Stimulated activated memory B cell treated with anti-CD40 and anti-IgM and Interleukin-4, amounts not matched to agents 10 μg/mL and 1 μg/mL and 100 μg/mL, for 72 hours (primary cell): ENCODE measurements at regions not wholly inside any gene's neighbourhood (a gene's known extent, or its start where the extent isn't known, plus 50 kb on each side); places are given as distances from the start of the nearest gene placed in this dataset.

Experiments
- ATAC-seq: fragments of 150-1000 bp; cut with Tn5 transposase; 2 replicates; pipeline ENCODE4 v1.10.0; 2021
- H3K27ac Mint-ChIP-seq: one replicate; pipeline ENCODE4 v1.8.0; 2022; ENCODE audit warnings: mild to moderate bottlenecking, mixed read lengths
- H3K27me3 Mint-ChIP-seq: one replicate; pipeline ENCODE4 v1.8.0; 2022; ENCODE audit warnings: mixed read lengths
- H3K36me3 Mint-ChIP-seq: one replicate; pipeline ENCODE4 v1.8.0; 2022; ENCODE audit warnings: mixed read lengths
- H3K4me1 Mint-ChIP-seq: one replicate; pipeline ENCODE4 v1.8.0; 2022; ENCODE audit warnings: mixed read lengths
- H3K4me3 Mint-ChIP-seq: one replicate; pipeline ENCODE4 v1.8.0; 2022; ENCODE audit warnings: mild to moderate bottlenecking, moderate library complexity, mixed read lengths
- H3K9me3 Mint-ChIP-seq: one replicate; pipeline ENCODE4 v1.8.0; 2022; ENCODE audit warnings: mixed read lengths

- H3K4me3 Mint-ChIP-seq = no peak overlapping the region
- H3K27ac Mint-ChIP-seq = no peak overlapping the region
- no peaks in the 10 kb centered on the region for H3K4me1 Mint-ChIP-seq
- ATAC-seq = no peak
- no peaks in the 10 kb centered on the region for H3K27me3 Mint-ChIP-seq
- H3K36me3 Mint-ChIP-seq = no peaks in the 10 kb centered on the region
- peaks cover 11% of the 10 kb centered on the region for H3K9me3 Mint-ChIP-seq
Measured at GRCh38 chr15:53462651-53463050, 296.8 kb downstream of the WDR72 start.

GRCh38 chr15:53461677-53462076, 297.8 kb downstream of the WDR72 start:
- H3K4me1 Mint-ChIP-seq = no peaks in the 10 kb centered on the region
- no peaks in the 10 kb centered on the region for H3K36me3 Mint-ChIP-seq
- no peak overlapping the region for H3K4me3 Mint-ChIP-seq
- H3K27me3 Mint-ChIP-seq = no peaks in the 10 kb centered on the region
- H3K9me3 Mint-ChIP-seq = peaks cover 11% of the 10 kb centered on the region
- ATAC-seq = no peak
- H3K27ac Mint-ChIP-seq = no peak overlapping the region

GRCh38 chr15:53458736-53459135, 300.7 kb downstream of the WDR72 start:
- peaks cover 11% of the 10 kb centered on the region for H3K9me3 Mint-ChIP-seq
- no peaks in the 10 kb centered on the region for H3K4me1 Mint-ChIP-seq
- no peak for ATAC-seq
- no peak overlapping the region for H3K27ac Mint-ChIP-seq
- no peaks in the 10 kb centered on the region for H3K36me3 Mint-ChIP-seq
- H3K27me3 Mint-ChIP-seq = no peaks in the 10 kb centered on the region
- H3K4me3 Mint-ChIP-seq = no peak overlapping the region

- Mint-ChIP-seq H3K36me3 (no peaks in the 10 kb centered on the region), H3K4me3 (no peak overlapping the region), H3K27ac (no peak overlapping the region), H3K4me1 (no peaks in the 10 kb centered on the region), H3K27me3 (no peaks in the 10 kb centered on the region), H3K9me3 (peaks cover 11% of the 10 kb centered on the region)
- no peak for ATAC-seq
Measured at GRCh38 chr15:53457479-53457878, 302.0 kb downstream of the WDR72 start.

GRCh38 chr15:53454843-53455721, 304.4 kb downstream of the WDR72 start:
- Mint-ChIP-seq H3K27me3 (no peaks in the 10 kb centered on the region), H3K27ac (no peak overlapping the region), H3K36me3 (no peaks in the 10 kb centered on the region), H3K9me3 (peaks cover 5% of the 10 kb centered on the region), H3K4me3 (no peak overlapping the region), H3K4me1 (no peaks in the 10 kb centered on the region)
- ATAC-seq = no peak

- H3K36me3 Mint-ChIP-seq = no peaks in the 10 kb centered on the region
Measured at GRCh38 chr15:53454535-53454842, 305.0 kb downstream of the WDR72 start.

GRCh38 chr15:53453253-53454105, 306.0 kb downstream of the WDR72 start:
- no peaks in the 10 kb centered on the region for H3K36me3 Mint-ChIP-seq
- H3K4me1 Mint-ChIP-seq = no peaks in the 10 kb centered on the region
- H3K9me3 Mint-ChIP-seq = no peaks in the 10 kb centered on the region
- no peaks in the 10 kb centered on the region for H3K27me3 Mint-ChIP-seq
- no peak overlapping the region for H3K27ac Mint-ChIP-seq
- no peak for ATAC-seq
- H3K4me3 Mint-ChIP-seq = no peak overlapping the region

More at GRCh38 chr15:53454535-53454842, 305.0 kb downstream of the WDR72 start:
- H3K27me3 Mint-ChIP-seq = no peaks in the 10 kb centered on the region
- no peak overlapping the region for H3K4me3 Mint-ChIP-seq
- peaks cover 5% of the 10 kb centered on the region for H3K9me3 Mint-ChIP-seq
- no peaks in the 10 kb centered on the region for H3K4me1 Mint-ChIP-seq
- no peak overlapping the region for H3K27ac Mint-ChIP-seq
- no peak for ATAC-seq

GRCh38 chr15:53448232-53449015, 311.0 kb downstream of the WDR72 start:
- ATAC-seq = no peak
- H3K27me3 Mint-ChIP-seq = no peaks in the 10 kb centered on the region
- no peaks in the 10 kb centered on the region for H3K4me1 Mint-ChIP-seq
- H3K9me3 Mint-ChIP-seq = no peaks in the 10 kb centered on the region
- H3K36me3 Mint-ChIP-seq = no peaks in the 10 kb centered on the region
- no peak overlapping the region for H3K4me3 Mint-ChIP-seq
- H3K27ac Mint-ChIP-seq = no peak overlapping the region

- Mint-ChIP-seq H3K27me3 (no peaks in the 10 kb centered on the region), H3K4me1 (no peaks in the 10 kb centered on the region), H3K27ac (no peak overlapping the region), H3K9me3 (no peaks in the 10 kb centered on the region), H3K4me3 (no peak overlapping the region), H3K36me3 (no peaks in the 10 kb centered on the region)
- no peak for ATAC-seq
Measured at GRCh38 chr15:53447742-53448141, 311.7 kb downstream of the WDR72 start.

- Mint-ChIP-seq H3K27me3 (no peaks in the 10 kb centered on the region), H3K9me3 (no peaks in the 10 kb centered on the region), H3K4me1 (no peaks in the 10 kb centered on the region), H3K4me3 (no peak overlapping the region), H3K27ac (no peak overlapping the region), H3K36me3 (no peaks in the 10 kb centered on the region)
- no peak for ATAC-seq
Measured at GRCh38 chr15:53447053-53447574, 312.3 kb downstream of the WDR72 start.

- ATAC-seq = no peak
- Mint-ChIP-seq H3K4me3 (no peak overlapping the region), H3K4me1 (no peaks in the 10 kb centered on the region), H3K27ac (no peak overlapping the region), H3K9me3 (no peaks in the 10 kb centered on the region), H3K27me3 (no peaks in the 10 kb centered on the region), H3K36me3 (no peaks in the 10 kb centered on the region)
Measured at GRCh38 chr15:53446376-53446775, 313.1 kb downstream of the WDR72 start.

GRCh38 chr15:53445531-53445930, 313.9 kb downstream of the WDR72 start:
- H3K36me3 Mint-ChIP-seq = no peaks in the 10 kb centered on the region
- ATAC-seq = no peak
- H3K27me3 Mint-ChIP-seq = no peaks in the 10 kb centered on the region
- no peak overlapping the region for H3K27ac Mint-ChIP-seq
- H3K9me3 Mint-ChIP-seq = no peaks in the 10 kb centered on the region
- H3K4me3 Mint-ChIP-seq = no peak overlapping the region
- no peaks in the 10 kb centered on the region for H3K4me1 Mint-ChIP-seq

GRCh38 chr15:53437985-53438841, 321.2 kb downstream of the WDR72 start:
- no peak for ATAC-seq
- H3K27me3 Mint-ChIP-seq = no peaks in the 10 kb centered on the region
- H3K27ac Mint-ChIP-seq = no peak overlapping the region
- no peak overlapping the region for H3K4me3 Mint-ChIP-seq
- H3K36me3 Mint-ChIP-seq = no peaks in the 10 kb centered on the region
- no peaks in the 10 kb centered on the region for H3K4me1 Mint-ChIP-seq
- no peaks in the 10 kb centered on the region for H3K9me3 Mint-ChIP-seq

- Mint-ChIP-seq H3K36me3 (no peaks in the 10 kb centered on the region), H3K4me1 (no peaks in the 10 kb centered on the region), H3K4me3 (no peak overlapping the region), H3K27ac (no peak overlapping the region), H3K9me3 (no peaks in the 10 kb centered on the region), H3K27me3 (no peaks in the 10 kb centered on the region)
- ATAC-seq = no peak
Measured at GRCh38 chr15:53437366-53437765, 322.1 kb downstream of the WDR72 start.
